Karpas-422 (cell line): ENCODE measurements at regions not wholly inside any gene's neighbourhood (a gene's known extent, or its start where the extent isn't known, plus 50 kb on each side); places are given as distances from the start of the nearest gene placed in this dataset.

Source experiments
- DNase-seq: peaks from one replicate; pipeline ENCODE4 v3.0.0-alpha.2; 2015
- H2AFZ ChIP-seq: fragments of 200-600 bp; sonication (generic); 2 replicates; pipeline ENCODE4 v1.6.1; 2014; ENCODE audit warnings: antibody characterized with exemption, low read length, mixed read lengths
- H3K27ac ChIP-seq: fragments of 200-600 bp; sonication (generic); 2 replicates; pipeline ENCODE4 v1.5.1; 2014; ENCODE audit warnings: mild to moderate bottlenecking, low read length, moderate library complexity
- H3K27me3 ChIP-seq: fragments of 200-600 bp; sonication (generic); 2 replicates; pipeline ENCODE4 v1.6.1; 2014; ENCODE audit warnings: low read length, mixed read lengths
- H3K36me3 ChIP-seq: fragments of 200-600 bp; sonication (generic); 2 replicates; pipeline ENCODE4 v1.6.1; 2014; ENCODE audit warnings: low read length, mixed read lengths; ENCODE audit not compliant: insufficient read depth
- H3K4me1 ChIP-seq: fragments of 200-600 bp; sonication (generic); 2 replicates; pipeline ENCODE4 v1.6.1; 2014; ENCODE audit warnings: mild to moderate bottlenecking, low read length, mixed read lengths
- H3K4me2 ChIP-seq: fragments of 200-600 bp; sonication (generic); 2 replicates; pipeline ENCODE4 v1.6.1; 2014; ENCODE audit warnings: low read length, low read depth, mild to moderate bottlenecking; ENCODE audit not compliant: poor library complexity, severe bottlenecking
- H3K4me3 ChIP-seq: fragments of 200-600 bp; sonication (generic); 2 replicates; pipeline ENCODE4 v1.5.1; 2014; ENCODE audit warnings: mild to moderate bottlenecking, antibody characterized with exemption, low read length, mixed read lengths
- H3K79me2 ChIP-seq: fragments of 200-600 bp; sonication (generic); 2 replicates; pipeline ENCODE4 v1.6.1; 2014; ENCODE audit warnings: mild to moderate bottlenecking, low read length, mixed read lengths
- H3K9ac ChIP-seq: fragments of 200-600 bp; sonication (generic); 2 replicates; pipeline ENCODE4 v1.6.0; 2014; ENCODE audit warnings: low read length
- H3K9me2 ChIP-seq: fragments of 200-600 bp; sonication (generic), shearing (Covaris generic); replicated peaks from 2 replicates; pipeline ENCODE4 v1.6.0; 2014; ENCODE audit warnings: mild to moderate bottlenecking, low read length, moderate library complexity; ENCODE audit not compliant: insufficient read depth
- H3K9me3 ChIP-seq: fragments of 300-700, 200-600 bp; sonication (generic); 2 replicates; pipeline ENCODE4 v1.6.1; 2014; ENCODE audit warnings: low read length, mixed read lengths
- H4K20me1 ChIP-seq: fragments of 200-600 bp; sonication (generic); 2 replicates; pipeline ENCODE4 v1.6.1; 2014; ENCODE audit warnings: mild to moderate bottlenecking, antibody characterized with exemption, low read length, low read depth; ENCODE audit not compliant: insufficient read depth

DNA sequence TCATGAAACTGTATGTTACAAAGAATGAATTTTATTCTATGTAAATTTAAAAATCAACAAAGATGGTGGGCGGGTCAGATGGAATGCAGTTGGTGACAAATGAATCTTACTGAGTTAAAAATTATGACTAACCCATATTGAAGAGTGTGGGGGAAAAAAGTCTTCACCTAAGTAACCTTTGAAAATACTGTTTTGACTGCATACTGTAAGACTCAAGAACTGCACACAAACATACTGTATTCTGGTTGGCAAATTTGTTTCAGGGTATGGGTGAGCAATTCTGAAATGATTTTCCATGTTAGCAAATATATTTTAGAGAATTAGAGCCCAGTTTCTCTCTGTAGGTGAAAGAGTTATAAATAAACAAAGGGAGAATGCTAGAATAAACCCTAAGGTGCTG is 153.7 kb upstream of the KCNJ18 start:
- DNase-seq = no peak
- no peaks in the 10 kb centered on the region for H3K27me3 ChIP-seq
- H3K4me3 ChIP-seq = no peak overlapping the region
- H3K4me1 ChIP-seq = no peaks in the 10 kb centered on the region
- H4K20me1 ChIP-seq = no peaks in the 10 kb centered on the region; the same call in 1 of the 2 replicates
- H2AFZ ChIP-seq = no peak overlapping the region
- no peak overlapping the region for H3K4me2 ChIP-seq
- 0 out of 2 replicates have a peak, but pooled peaks cover 4% of the 10 kb centered on the region for H3K9me3 ChIP-seq
- no peak overlapping the region for H3K27ac ChIP-seq
- H3K9me2 ChIP-seq = no peaks in the 10 kb centered on the region
- no peak overlapping the region for H3K9ac ChIP-seq
- H3K36me3 ChIP-seq = no peaks in the 10 kb centered on the region
- H3K79me2 ChIP-seq = no peaks in the 10 kb centered on the region

DNA sequence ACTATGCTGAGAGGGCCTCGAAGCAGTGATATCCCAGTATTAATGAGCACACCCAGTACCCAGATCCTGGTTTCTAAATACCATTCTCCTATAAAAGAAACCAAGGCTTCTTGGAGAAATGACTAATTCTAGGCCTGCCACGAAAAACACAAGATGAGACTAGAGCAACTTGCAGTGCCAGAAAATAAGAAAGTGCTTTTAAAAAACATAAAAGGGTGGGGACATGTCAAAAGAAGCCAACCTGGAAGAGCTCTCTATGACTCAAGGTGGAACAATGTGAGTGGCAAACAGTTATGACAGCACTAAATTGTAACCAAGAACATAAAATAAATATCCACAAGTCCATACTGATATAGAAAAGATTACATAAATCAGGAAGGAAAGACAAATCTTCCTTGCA is 153.2 kb upstream of the KCNJ18 start:
- DNase-seq = no peak
- Histone ChIP-seq H3K4me1 (no peaks in the 10 kb centered on the region), H3K36me3 (no peaks in the 10 kb centered on the region), H4K20me1 (no peaks in the 10 kb centered on the region; the same call in 1 of the 2 replicates), H3K79me2 (no peaks in the 10 kb centered on the region), H3K4me3 (no peak overlapping the region), H2AFZ (no peak overlapping the region), H3K4me2 (no peak overlapping the region), H3K27ac (no peak overlapping the region), H3K27me3 (no peaks in the 10 kb centered on the region), H3K9ac (no peak overlapping the region), H3K9me3 (0 out of 2 replicates have a peak, but pooled peaks cover 4% of the 10 kb centered on the region), H3K9me2 (no peaks in the 10 kb centered on the region)

- H3K4me1 ChIP-seq = no peaks in the 10 kb centered on the region
- H3K27ac ChIP-seq = no peak overlapping the region
- 0 out of 2 replicates have a peak, but pooled peaks cover 4% of the 10 kb centered on the region for H3K9me3 ChIP-seq
- H3K79me2 ChIP-seq = no peaks in the 10 kb centered on the region
- H4K20me1 ChIP-seq = no peaks in the 10 kb centered on the region; the same call in 1 of the 2 replicates
- H3K27me3 ChIP-seq = no peaks in the 10 kb centered on the region
- H3K9me2 ChIP-seq = no peaks in the 10 kb centered on the region
- H3K36me3 ChIP-seq = no peaks in the 10 kb centered on the region
- no peak overlapping the region for H3K9ac ChIP-seq
- no peak overlapping the region for H2AFZ ChIP-seq
- no peak for DNase-seq
- no peak overlapping the region for H3K4me3 ChIP-seq
- H3K4me2 ChIP-seq = no peak overlapping the region
These were observed 151.8 kb upstream of the KCNJ18 start for GRCh38 chr17:21540502-21540901.

- H2AFZ ChIP-seq = no peak overlapping the region
- no peak for DNase-seq
- H3K4me2 ChIP-seq = no peak overlapping the region
- no peak overlapping the region for H3K9ac ChIP-seq
- H3K79me2 ChIP-seq = no peaks in the 10 kb centered on the region
- no peaks in the 10 kb centered on the region for H3K9me2 ChIP-seq
- no peaks in the 10 kb centered on the region for H3K27me3 ChIP-seq
- no peak overlapping the region for H3K27ac ChIP-seq
- H3K36me3 ChIP-seq = no peaks in the 10 kb centered on the region
- no peaks in the 10 kb centered on the region for H3K4me1 ChIP-seq
- H3K9me3 ChIP-seq = 0 out of 2 replicates have a peak, but pooled peaks cover 4% of the 10 kb centered on the region
- peaks cover 3% of the 10 kb centered on the region; the same call in 1 of the 2 replicates for H4K20me1 ChIP-seq
- no peak overlapping the region for H3K4me3 ChIP-seq
These were observed 150.3 kb upstream of the KCNJ18 start for GRCh38 chr17:21542070-21542469.

DNA sequence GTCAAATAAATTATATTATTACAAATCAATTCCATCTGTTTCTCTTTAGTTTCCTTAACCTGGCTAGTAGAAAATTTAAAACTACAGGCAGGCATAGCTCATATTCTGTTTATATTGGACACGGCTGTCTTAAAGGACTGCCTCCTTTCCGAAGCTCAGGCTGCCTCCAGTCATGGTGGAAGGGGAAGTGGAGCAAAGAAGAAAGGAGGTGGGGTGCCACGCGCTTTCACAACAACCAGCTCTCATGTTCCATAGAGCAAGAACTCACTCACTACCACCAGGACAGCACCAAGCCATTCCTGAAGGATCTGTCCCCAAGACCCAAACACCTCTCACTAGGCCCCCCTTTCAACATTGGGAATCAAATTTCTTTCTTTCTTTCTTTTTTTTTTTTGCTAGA is 149.3 kb upstream of the KCNJ18 start:
- no peaks in the 10 kb centered on the region for H3K4me1 ChIP-seq
- no peak for DNase-seq
- H3K9me3 ChIP-seq = no peaks in the 10 kb centered on the region
- H3K9me2 ChIP-seq = no peaks in the 10 kb centered on the region
- no peak overlapping the region for H3K9ac ChIP-seq
- H3K36me3 ChIP-seq = no peaks in the 10 kb centered on the region
- H3K27me3 ChIP-seq = no peaks in the 10 kb centered on the region
- H2AFZ ChIP-seq = no peak overlapping the region
- no peaks in the 10 kb centered on the region for H3K79me2 ChIP-seq
- no peak overlapping the region for H3K4me2 ChIP-seq
- no peak overlapping the region for H3K4me3 ChIP-seq
- H4K20me1 ChIP-seq = peaks cover 3% of the 10 kb centered on the region; the same call in 1 of the 2 replicates
- H3K27ac ChIP-seq = no peak overlapping the region

- no peaks in the 10 kb centered on the region for H3K36me3 ChIP-seq
- peaks cover 4% of the 10 kb centered on the region; the same call in 1 of the 2 replicates for H4K20me1 ChIP-seq
- H3K9ac ChIP-seq = no peak overlapping the region
- H3K9me2 ChIP-seq = no peaks in the 10 kb centered on the region
- no peaks in the 10 kb centered on the region for H3K9me3 ChIP-seq
- no peak overlapping the region for H3K4me3 ChIP-seq
- H3K27ac ChIP-seq = no peak overlapping the region
- no peak for DNase-seq
- H3K4me2 ChIP-seq = no peak overlapping the region
- no peak overlapping the region for H2AFZ ChIP-seq
- H3K27me3 ChIP-seq = no peaks in the 10 kb centered on the region
- H3K4me1 ChIP-seq = no peaks in the 10 kb centered on the region
- H3K79me2 ChIP-seq = no peaks in the 10 kb centered on the region
These were observed 147.3 kb upstream of the KCNJ18 start for GRCh38 chr17:21545064-21545463.

GRCh38 chr17:21548236-21548635 is 144.1 kb upstream of the KCNJ18 start:
- Histone ChIP-seq H3K79me2 (no peaks in the 10 kb centered on the region), H3K9me2 (no peaks in the 10 kb centered on the region), H3K9me3 (no peaks in the 10 kb centered on the region), H3K9ac (no peak overlapping the region), H3K27me3 (no peaks in the 10 kb centered on the region), H3K4me2 (no peak overlapping the region), H4K20me1 (peaks cover 9% of the 10 kb centered on the region; the same call in 1 of the 2 replicates), H3K4me1 (peaks cover 14% of the 10 kb centered on the region), H3K36me3 (no peaks in the 10 kb centered on the region), H2AFZ (no peak overlapping the region), H3K4me3 (no peak overlapping the region), H3K27ac (no peak overlapping the region)
- no peak for DNase-seq

DNA sequence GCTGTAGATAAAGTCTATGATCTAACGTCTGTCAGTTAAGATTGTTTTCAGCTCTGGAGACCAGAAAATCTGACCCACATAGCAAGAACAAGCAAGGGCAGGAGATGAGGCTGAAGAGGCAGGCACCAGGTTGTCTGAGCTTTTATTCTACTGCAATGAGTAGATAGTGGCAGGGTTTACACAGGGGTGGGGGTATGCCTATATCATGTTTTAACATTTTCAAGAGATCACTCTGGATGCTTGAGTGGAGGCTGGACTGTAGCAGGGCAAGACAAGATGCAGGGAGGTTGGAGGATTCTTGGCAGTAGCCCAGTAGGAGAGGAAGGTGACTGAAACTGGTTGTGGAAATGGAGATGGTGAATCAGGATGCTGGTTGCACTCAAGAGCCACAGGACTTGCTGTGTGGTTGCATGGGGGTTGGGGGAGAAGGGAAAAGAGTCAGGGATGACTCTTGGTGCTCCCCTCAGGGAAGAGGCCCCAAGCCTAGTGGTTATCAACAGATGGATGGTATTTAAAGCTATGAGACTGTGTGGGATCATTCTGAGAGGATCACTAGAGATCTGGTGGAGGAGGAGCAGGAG is 143.1 kb upstream of the KCNJ18 start:
- Histone ChIP-seq H3K4me3 (no peak overlapping the region), H3K9ac (no peak overlapping the region), H2AFZ (no peak overlapping the region), H3K27ac (no peak overlapping the region), H3K4me1 (peaks cover 14% of the 10 kb centered on the region), H3K79me2 (no peaks in the 10 kb centered on the region), H3K4me2 (no peak overlapping the region), H4K20me1 (peaks cover 9% of the 10 kb centered on the region; the same call in 1 of the 2 replicates), H3K9me2 (no peaks in the 10 kb centered on the region), H3K36me3 (no peaks in the 10 kb centered on the region), H3K9me3 (no peaks in the 10 kb centered on the region), H3K27me3 (no peaks in the 10 kb centered on the region)
- no peak for DNase-seq
